Forelimb muscle (tissue), 1 donor: ENCODE measurements at regions not wholly inside any gene's neighbourhood (a gene's known extent, or its start where the extent isn't known, plus 50 kb on each side); places are given as distances from the start of the nearest gene placed in this dataset.
"Not testable (repeated sequence)": the region's sequence is repeated elsewhere in the genome, so short reads cannot be mapped to it uniquely, and the experiment has no call there.

Experiments
- DNase-seq: peaks from one replicate; pipeline ENCODE4 v3.0.0-alpha.2; 2013; ENCODE audit warnings: low read depth

DNA sequence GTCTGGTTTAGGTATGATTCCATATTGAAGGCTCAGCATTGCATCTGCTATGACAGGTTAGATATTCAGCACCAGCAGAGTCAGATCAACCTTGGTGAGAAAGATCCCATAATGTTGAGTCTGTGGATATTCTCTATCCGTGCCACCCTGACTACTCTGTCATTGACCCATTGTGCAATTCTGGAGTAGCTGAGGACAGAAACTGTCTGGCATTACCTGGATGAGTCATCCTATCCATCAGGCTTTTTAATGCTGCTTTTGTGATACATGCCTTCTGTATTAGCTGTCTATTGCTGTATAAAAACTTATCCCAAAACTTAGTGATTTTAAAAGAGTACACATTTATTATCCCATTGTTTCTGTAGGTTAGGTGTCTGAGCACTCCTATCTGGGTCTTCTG lies 189.1 kb upstream of the FAT3 start:
- no peak for DNase-seq

DNA sequence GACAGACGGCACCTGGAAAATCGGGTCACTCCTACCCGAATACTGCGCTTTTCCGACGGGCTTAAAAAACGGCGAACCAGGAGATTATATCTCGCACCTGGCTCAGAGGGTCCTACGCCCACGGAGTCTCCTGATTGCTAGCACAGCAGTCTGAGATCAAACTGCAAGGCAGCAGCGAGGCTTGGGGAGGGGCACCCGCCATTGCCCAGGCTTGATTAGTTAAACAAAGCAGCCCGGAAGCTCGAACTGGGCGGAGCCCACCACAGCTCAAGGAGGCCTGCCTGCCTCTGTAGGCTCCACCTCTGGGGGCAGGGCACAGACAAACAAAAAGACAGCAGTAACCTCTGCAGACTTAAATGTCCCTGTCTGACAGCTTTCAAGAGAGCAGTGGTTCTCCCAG lies 197.5 kb upstream of the FAT3 start:
- not testable (repeated sequence) for DNase-seq

DNA sequence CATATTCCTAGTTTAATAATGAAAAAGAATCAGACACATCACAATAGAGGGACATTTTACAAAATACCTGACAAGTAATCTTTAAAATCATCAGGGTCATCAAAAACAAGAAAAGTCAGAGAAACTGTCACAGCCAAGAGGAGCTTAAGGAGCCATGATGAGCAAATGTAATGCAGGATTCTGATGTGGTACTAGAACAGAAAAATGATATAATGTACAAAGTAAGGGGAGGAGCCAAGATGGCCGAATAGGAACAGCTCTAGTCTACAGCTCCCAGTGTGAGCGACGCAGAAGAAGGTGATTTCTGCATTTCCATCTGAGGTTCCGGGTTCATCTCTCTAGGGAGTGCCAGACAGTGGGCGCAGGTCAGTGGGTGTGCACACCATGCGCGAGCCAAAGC lies 198.0 kb upstream of the FAT3 start:
- no peak for DNase-seq

DNA sequence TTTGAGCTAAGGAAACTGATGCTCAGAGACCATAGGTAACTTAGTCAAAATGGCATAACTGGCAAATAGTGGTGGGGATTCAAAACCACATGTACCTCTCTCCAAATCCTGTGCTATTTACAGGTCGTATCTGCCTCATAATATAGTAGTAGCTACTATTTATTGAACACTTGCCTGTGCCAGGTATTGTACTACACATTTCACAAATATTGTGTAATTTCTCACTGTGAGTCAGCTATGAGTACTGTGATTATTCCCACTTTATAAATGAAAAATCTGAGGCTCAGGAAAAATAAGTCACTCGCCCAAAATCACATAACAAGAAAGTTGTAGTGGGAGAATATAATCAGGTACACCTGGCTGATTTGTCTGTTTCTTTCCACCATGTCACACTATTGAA lies 199.8 kb upstream of the FAT3 start:
- DNase-seq: no peak

DNA sequence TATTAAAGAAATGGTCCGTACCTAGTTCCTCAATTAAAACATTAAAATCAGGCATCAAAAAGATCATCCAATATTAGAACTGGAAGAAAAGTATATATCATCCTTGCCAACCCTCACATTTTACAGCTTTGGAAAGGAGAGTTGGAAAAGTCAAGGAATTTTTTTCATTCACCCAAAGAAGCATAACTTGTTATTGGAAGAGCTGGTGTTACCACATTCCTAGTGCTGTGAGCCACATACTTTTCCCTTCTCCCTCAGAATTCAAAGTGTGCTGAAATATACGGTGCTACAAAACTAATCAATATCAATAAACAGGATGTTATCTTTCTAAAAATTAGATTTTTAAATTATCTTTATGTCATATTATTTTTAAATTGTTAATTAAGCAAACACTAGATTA lies 202.1 kb upstream of the FAT3 start:
- no peak for DNase-seq

DNA sequence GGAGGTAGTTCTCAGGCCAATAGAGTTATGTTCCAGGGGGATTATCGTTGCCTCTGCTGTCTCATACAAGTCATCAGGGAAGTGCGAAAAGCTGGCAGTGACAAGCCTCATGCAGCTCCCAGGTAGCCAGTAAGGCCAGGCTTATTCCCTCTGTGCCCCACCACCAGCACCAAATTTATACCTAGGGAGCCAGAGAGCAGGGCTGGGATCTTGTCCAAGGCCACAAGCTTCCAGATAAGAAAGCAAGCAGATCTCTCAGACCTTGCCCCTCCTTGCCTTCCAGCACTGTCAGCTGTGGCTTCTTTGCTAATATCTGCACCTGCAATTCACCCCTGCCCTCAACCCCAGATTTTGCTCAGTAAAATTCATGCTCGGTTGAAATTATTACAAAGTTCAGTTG lies 206.3 kb upstream of the FAT3 start:
- no peak for DNase-seq

DNA sequence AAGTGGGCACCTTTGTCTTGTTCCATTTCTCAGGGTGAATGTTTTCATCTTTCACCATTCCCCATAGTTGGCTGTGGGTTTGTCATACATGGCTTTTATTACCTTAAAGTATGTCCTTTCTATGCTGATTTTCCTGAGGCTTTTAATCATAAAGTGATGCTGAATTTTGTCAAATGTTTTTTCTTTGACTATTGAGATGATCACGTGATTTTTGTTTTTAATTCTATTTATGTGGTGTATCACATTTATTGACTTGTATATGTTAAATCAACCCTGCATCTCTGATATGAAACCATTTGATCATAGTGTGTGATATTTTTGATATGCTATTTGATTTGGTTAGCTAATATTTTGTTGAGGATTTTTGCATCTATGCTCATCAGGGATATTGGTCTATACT lies 216.4 kb upstream of the FAT3 start:
- no peak for DNase-seq

DNA sequence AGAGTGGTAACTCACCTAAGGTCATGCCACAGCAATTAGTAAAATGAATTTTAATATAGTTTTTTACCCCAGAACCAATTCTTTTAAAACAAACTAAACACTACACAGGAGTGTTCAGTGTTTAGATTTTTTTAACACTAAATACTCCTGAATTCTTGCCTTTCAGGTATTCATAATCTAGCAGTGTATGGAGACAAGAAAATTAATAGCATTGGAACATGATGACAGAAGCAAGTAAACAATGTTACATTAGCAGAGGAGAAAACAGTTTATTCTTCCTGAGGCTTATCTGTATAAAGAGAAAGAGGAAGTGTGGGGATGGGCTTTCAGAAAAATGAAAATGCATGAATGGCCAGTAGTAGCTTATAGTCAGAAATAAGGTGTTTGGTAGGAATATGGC lies 222.1 kb upstream of the FAT3 start:
- no peak for DNase-seq

DNA sequence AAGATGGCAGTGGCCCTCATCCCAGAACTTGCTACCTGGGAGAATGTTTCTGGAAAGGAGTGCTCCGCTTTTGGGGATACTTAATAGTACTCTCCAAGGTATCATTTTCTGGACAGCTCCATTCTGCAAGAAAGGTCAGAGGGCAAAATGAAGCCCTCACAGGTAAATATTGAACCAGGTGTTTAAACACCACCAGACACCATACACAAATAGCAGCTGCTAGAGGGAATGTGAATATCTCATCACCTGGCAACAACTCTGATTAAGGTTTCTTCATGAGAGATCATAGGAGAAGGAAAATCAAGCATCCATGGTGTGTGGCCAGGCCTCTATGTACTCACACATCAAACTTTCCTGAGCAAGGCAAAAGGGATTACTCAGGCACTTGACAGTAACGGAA lies 226.1 kb upstream of the FAT3 start:
- no peak for DNase-seq

DNA sequence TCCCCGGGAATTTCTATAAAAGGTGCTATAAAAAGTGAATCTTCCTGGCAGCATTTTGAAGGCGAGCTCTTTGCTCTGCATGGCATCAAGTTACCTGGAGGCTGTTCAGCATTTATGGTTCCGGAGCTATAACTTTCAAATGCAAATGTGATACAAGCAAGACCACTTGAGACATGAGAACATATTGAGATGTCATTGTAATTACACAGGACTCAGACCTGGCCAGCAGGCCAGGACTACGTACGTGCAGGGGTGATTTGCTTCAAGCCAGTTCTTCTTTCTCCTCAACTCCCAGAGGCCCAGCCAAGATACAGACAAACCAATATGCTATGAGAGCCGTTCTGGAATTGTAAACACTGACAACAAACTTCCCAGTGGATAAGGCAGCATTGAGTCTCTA lies 227.4 kb upstream of the FAT3 start:
- no peak for DNase-seq

DNA sequence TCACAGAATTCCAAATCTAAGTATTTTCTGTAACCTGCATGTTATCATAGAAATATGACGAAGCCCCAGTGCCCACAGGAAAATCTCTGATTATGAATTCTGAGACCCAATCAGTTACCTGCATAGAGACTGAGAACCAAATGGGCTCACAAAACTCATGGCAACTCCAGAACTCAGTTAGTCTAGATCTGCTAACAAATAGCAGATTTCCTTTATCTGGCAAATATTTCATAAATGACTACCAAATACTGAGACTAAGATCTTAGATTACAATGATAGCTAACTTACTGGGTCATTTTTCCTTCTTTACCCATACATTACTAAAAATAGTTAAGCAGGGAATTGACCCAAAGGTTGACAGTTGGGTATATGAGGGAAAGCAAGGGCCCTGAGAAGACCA lies 228.1 kb upstream of the FAT3 start:
- DNase-seq: no peak

DNA sequence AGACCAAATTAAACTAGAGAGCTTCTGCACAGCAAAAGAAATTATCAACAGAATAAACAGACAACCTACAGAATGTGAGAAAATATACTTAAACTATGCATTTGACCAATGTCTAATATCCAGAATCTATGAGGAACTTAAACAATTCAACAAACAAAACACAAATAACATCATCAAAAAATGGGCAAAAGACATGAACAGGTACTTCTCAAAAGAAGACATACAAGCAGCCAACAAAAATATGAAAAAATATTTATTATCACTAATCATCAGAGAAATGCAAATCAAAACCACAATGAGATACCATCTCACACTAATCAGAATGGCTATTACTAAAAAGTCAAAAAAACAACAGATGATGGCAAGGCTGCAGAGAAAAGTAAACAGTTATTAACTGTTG lies 236.2 kb upstream of the FAT3 start:
- DNase-seq: not testable (repeated sequence)

DNA sequence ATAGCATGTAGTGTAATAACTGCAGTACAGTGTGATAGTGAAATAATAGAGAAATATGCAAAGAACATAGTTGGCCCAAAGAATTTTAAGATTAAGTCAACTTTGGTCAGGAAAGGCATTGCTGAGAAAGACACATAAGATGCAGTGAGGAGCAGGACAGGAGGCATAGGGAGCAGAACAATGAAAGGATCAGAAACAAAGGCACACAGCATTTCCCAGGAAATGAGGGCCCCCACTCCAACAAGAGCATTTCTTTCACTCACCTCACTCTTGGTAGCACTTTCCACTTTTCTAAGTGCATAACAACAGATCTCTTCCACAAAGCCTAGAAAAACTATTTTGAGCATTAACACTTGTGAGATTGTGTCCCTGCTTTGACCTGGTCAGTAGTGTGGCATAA lies 238.4 kb upstream of the FAT3 start:
- no peak for DNase-seq

DNA sequence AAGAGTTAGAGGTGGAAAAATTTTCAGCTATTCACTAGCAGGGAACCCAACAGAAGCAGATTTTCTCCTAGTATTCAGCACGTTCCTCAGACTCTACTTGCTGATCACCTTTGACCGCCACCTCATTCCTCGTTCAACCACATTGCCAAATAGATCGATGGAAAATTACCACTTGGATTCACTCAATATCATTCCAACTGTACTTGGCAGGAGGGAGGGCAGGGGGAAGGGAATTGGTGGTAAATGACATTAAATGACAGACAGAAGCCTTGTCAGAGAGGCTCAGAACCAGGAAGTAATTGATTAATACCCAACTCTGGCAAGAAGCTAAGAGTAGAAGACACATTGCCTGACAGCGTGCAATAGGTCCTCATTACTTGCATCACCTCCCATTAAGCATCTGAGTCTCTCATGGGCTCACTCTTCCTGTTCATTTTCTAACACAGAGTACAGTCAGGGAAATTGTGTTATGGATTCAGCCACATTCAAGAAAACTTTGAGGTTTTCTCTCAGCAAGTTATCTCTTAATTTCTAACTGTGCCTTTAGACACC lies 240.5 kb upstream of the FAT3 start:
- DNase-seq: no peak

DNA sequence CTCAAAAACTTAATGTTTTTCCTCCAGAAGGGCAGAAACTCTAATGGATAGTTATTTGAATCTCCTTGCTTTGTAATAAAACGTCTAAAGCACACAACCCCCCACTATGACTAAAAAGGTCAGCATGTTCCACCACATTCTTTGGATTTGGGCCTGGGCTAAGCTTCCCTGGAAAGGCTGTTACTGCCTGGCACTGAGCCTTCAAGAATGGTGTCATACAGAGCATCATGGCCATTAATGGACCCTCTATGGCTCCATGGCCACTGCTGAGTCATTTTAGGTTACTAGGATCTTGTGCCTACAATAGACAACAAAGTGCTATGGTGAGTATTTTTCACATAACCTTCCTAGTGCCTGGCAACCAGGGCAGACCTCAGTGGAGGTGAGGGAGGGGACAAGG lies 242.6 kb upstream of the FAT3 start:
- DNase-seq: no peak

DNA sequence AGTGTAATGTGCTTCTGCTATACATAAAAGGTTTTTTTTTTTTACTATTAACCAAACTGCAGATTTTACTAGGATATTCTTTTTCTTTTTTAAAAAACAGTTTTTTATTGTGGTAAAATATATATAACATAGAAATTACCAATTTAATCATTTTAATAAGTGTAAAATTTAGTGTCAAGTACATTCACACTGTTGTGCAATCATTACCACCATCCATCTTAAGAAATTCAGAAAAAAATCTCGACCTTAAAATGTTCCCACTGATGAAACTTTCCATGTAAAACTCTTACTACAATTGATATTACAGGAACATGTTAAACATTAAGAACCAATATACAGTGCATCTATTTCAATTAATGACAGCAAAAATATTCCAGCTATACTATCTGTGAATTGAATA lies 244.8 kb upstream of the FAT3 start:
- no peak for DNase-seq

DNA sequence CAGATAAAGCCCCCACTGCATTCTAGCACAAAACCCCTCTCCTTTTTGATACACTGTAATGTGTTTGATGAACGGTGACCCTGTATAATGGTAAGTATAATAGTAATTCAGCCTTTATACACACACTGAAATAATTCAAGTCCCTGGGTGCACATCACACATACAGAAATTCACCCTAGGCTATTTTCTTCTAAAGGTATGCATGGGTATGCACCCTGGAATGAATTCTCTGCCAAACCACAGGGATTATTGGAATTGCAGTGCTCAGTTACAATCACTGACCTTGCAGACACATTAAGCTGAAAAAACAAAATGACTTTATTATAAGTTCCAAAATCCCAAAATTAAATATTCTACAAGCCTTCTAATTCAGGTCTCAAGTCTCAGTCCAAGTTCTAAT lies 245.9 kb upstream of the FAT3 start:
- DNase-seq: no peak

DNA sequence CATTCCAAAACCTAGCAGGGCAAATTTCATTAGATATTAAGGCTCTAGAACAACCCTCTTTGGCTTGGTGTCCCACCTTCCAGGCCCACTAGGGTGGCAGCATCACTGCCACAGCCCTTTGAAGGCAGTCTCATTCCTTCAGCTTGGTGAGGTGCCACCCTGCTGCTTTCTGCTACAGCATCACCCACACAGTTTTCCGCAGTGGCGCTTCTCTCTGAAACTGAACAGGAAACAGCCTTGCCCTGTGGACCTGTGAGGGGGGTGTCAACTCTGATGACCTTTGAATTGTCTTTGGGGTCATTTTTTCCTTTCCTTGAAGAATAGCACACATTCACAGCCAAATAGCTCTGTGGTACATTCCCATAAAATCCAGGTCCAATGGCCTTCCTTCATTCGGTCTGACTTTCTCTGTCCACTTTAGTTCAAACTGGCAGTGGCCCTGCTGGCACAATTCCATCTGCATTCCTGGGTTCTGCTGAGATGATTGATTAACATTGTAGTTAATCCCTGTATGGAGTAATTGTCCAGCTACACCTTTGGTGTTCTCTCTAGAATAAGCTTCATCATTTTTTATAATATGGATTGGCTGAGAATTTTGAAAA lies 251.9 kb upstream of the FAT3 start:
- DNase-seq: no peak

DNA sequence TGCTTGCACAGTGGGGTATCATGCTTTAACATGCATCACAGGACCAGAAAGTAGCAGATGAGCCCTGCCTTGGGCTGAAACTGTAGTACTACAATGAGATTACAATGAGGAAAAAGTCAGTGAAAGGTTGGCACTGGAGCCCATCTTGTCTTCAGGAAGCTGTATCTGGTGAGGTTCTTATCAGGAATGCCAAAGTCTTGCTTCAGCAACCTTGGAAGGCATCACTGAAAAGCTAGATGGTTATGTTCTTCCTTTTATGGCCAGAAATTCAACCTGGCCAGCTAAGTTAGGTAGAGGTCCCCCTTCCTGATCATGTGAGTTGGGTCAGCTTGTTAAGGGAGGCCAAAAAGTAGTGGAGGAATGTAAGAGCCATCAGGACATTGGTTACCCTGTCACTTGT lies 254.0 kb upstream of the FAT3 start:
- no peak for DNase-seq

DNA sequence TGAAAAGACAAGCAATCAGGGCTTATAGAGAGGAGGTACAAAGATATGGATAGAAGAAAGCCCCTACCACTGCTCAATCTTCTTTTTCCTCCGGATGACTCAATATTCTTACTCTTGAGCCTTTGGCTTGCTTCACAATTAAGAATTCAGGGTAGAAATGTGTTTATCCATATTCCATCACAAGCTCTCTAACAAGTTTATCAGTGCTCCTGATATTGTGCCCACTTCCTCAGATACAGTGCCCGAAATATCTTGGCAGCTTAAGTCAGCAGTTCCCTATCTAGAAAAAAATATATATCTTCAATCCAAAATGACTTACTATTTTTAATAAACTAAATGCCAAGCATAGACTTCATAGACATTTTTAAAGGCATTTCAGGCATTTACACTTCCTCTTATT lies 255.1 kb upstream of the FAT3 start:
- DNase-seq: no peak

DNA sequence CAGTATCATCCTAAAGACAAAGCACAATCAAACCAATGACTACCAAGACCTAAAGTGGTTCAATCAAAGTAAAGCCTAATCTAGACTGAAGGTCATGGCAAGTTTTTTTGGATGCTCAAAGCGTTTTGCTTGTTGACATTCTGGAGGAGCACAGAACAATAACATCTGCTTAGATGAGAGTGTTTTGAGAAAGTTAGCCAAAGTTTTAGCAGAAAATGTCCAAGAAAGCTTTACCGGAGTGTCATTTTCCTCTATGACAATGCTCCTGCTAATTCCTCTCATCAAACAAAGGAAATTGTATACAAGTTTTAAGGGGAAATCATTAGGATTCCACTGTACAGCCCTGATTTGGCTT lies 256.9 kb upstream of the FAT3 start:
- DNase-seq: no peak

DNA sequence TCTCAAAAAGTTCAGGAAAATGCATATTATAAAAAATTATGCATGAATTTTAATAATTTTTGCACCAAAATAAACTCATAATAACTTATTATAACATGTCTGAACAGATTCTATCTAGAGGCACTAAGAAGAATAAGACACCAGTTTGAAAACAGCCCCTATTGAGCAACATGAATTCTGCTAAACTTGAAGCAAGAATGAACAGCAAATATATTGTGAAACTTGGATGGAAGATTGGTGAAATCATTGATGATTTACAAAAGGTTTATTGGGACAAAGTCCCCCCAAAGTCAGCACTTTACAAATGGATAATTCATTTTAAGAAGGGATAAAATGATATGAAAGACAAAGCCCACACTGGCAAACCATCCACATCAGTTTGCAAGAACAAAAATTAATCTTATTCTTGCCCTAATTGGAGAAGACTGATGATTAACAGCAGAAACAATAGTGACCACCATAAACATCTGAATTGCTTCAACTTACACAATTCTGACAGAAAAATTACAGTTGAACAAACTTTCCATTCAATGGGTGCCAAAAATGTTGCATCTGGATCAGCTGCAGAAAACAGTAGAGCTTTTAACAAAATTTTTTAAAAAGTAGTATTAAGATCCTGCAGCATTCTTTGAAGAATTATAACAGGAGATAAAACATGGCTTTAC lies 257.5 kb upstream of the FAT3 start:
- no peak for DNase-seq

DNA sequence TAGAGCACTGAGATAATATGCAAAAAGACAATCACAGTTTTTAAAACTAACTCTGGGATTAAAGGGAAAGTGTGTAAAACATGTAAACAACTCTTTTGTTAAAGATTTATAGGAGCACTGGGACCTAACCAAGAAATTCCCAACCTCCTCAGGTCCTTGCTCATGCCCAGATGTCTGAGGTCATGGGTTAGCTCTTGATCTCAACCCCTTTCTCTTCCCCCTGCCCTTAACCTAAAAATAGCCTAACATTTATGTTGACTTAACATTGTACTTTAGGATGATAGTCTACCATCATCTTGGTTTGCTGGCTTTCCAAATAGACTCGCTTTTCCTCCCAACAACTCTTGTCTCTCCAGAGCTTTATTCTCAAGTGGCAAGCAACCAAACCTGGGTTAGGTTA lies 258.2 kb upstream of the FAT3 start:
- DNase-seq: no peak

DNA sequence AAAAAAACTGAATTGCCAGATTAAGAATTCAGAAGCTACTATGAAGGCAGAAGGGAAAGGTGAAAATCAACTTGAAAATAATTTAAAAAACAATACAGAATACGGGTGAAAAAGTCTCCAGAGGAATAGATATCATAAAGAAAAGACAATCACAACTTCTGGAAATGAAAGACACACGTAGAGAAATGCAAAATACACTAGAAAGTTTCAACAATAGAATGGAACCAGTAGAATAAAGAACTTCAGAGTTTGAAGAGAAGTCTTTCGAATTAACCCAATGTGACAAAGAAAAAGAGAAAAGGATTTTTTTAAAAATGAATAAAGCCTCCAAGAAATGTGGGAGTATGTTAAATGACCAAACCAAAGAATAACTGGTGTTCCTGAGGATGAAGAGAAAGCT lies 263.8 kb upstream of the FAT3 start:
- DNase-seq: no peak
